ENCODE measurements at regions not wholly inside any gene's neighbourhood (a gene's known extent, or its start where the extent isn't known, plus 50 kb on each side); places are given as distances from the start of the nearest gene placed in this dataset.
A peak's percentile ranks its signal among the peaks of the same experiment; 100 is the strongest.

DNA sequence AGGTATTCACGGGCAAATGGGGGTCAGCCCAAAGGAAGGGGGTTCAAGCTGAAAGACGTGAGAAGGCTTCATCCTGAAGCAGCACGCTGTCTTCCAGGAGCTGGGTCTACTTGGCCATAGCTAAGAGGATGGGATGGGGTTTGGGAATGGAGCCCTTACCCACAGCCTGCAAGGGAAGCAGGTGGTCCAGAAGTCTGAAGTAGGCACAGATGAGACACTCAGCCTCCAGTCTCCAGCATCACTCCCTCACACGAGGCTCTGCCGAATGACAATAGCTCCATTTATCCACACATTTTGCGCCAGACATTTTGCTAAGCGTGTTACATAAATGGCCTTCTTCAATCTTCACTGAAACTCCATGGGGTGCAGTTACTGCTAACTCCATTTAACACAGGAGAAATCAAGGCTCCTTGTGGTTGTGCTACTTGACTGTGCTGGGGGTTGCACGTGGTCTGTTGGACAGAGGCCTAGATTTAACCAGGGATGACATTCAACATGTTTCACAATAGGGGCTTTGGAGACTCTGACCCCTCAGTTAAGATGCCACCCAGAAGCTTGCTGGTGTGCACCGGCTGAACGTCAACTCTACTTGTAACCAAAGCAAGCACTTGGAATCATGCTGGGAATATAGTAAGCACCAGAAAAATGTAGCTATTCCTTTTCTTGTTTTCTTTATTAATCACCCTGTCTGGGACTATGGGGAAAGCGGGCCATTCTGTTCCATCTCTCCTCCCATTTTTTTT lies 85.3 kb downstream of the FAM241B start:
- no peak for DNase-seq (ENCODE audit: extremely low spot score)
- ChIA-PET POLR2A (no interaction called here), CTCF (interaction anchor here (0.8 to 4.2 kb wide), 10 partner anchors 13 to 200 kb away, joined by 3 to 23 read pairs (median 5); no protein-coding TSS in a partner anchor)
- TF ChIP-seq, protein P1, sequence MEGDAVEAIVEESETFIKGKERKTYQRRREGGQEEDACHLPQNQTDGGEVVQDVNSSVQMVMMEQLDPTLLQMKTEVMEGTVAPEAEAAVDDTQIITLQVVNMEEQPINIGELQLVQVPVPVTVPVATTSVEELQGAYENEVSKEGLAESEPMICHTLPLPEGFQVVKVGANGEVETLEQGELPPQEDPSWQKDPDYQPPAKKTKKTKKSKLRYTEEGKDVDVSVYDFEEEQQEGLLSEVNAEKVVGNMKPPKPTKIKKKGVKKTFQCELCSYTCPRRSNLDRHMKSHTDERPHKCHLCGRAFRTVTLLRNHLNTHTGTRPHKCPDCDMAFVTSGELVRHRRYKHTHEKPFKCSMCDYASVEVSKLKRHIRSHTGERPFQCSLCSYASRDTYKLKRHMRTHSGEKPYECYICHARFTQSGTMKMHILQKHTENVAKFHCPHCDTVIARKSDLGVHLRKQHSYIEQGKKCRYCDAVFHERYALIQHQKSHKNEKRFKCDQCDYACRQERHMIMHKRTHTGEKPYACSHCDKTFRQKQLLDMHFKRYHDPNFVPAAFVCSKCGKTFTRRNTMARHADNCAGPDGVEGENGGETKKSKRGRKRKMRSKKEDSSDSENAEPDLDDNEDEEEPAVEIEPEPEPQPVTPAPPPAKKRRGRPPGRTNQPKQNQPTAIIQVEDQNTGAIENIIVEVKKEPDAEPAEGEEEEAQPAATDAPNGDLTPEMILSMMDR (IDR thresholded peaks at IDR 0.05; ENCODE audit: control extremely low read depth, extremely low read depth, low read depth, missing control alignments), result no peak

DNA sequence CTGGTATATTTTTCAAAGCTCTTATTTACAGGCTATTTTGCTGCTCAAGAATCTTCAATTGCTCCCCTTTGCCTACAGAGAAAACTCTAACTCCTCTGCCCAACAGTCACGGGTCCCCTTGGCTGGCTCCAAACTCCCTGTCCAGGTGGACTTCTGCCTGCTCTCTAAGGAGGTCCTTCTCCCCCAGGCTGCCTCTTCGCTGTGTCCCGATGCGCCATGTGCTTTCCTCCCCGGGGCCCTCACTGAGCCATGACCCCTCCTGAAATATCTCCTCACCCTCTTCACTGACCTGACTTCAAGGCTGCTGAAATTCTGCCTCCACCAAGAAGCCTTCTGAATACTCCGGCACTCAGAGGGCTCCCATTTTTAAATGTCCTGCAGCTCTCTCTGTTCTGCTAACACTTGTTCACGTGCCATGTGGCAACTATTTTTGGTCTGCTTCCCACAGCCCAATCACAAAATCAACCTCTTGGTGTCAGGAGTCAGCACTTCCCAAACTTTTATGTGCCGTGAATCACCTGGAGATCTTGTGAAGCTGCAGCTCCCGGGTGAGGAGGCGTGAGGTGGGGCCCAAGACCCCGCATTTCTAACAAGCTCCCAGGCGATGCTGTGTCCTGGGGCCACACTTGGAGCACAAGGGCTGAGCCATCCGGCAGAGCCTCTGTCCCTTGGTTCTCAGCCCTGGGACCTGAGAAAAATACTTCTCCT lies 85.7 kb upstream of the COL13A1 start:
- TF ChIP-seq, protein P1 (IDR thresholded peaks at IDR 0.05; ENCODE audit: control extremely low read depth, extremely low read depth, low read depth, missing control alignments), result no peak
- ChIA-PET CTCF (interaction anchor here (0.7 to 4.2 kb wide), 14 partner anchors 12 to 201 kb away, joined by 3 to 23 read pairs (median 4); no protein-coding TSS in a partner anchor), POLR2A (no interaction called here)
- no peak for DNase-seq (ENCODE audit: extremely low spot score)

DNA sequence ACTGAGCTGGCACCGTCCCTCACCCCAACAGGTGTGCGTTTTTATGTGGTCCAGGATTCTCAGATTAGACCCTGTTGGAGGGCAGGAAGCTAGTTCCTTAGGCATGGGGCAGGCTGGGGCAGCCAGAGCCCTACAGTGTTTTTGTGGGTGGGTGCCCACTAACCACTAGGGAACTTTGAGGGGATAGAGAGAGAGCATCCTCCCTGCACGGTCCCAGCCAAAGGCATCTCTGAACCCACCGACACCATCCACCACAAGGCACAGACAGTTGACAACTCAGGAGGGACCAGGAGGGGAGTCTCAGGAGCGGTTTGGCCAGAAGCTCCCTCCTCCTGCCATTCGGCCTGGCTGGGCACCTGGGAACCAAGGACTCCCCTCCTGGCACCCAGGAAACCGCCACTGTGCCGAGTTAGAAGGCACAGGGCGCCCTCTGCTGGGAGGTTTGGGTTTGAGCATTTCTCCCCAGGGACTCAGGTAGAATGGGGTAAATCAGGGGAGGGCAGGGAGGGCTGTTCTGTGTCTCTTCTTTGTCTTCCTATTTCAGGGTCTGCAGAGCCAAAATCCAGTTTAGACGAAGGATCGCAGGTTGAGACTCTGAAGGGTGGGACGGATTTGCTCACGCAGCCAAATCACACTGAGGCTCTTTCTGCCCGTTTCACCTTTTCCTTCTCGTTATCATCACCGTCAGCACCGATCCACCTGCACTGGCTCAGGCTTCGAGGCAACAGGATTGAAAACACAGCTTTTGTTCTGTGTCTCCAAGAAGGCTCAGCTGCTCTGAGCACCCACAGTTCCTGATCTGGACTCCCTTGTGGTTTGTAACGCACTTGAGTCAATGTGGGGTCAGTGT lies 84.8 kb upstream of the COL13A1 start:
- peak; percentile 70 for DNase-seq (ENCODE audit: extremely low spot score)
- ChIA-PET POLR2A (no interaction called here), CTCF (interaction anchor here (0.6 to 4.2 kb wide), 14 partner anchors 11 to 200 kb away, joined by 3 to 23 read pairs (median 5); no protein-coding TSS in a partner anchor)
- TF ChIP-seq, protein P1 (IDR thresholded peaks at IDR 0.05; ENCODE audit: control extremely low read depth, extremely low read depth, low read depth, missing control alignments), result peak; percentile 63

DNA sequence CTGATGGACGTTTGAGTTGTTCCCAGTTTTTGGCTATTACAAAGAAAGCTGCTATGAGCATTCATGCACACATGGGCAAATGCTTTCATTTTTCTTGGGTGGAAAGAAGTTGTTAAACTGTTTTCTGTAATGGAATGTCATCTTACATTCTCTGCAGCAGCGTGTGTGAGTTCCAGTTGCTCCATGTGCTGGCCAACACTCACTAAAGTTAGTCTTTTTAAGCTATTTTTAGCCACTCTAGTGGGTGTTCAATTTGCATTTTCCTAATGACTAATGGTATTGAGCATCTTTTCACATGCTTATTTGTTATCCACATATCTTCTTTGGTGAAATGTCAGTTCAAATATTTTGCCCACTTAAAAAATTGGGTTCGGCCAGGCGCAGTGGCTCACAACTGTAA lies 82.8 kb upstream of the COL13A1 start:
- no peak for DNase-seq (ENCODE audit: extremely low spot score)
- ChIA-PET POLR2A (no interaction called here), CTCF (interaction anchor here (1.0 to 4.2 kb wide), 5 partner anchors 9 to 196 kb away, joined by 3 to 23 read pairs (median 4); no protein-coding TSS in a partner anchor)
- TF ChIP-seq, protein P1 (IDR thresholded peaks at IDR 0.05; ENCODE audit: control extremely low read depth, extremely low read depth, low read depth, missing control alignments), result no peak

DNA sequence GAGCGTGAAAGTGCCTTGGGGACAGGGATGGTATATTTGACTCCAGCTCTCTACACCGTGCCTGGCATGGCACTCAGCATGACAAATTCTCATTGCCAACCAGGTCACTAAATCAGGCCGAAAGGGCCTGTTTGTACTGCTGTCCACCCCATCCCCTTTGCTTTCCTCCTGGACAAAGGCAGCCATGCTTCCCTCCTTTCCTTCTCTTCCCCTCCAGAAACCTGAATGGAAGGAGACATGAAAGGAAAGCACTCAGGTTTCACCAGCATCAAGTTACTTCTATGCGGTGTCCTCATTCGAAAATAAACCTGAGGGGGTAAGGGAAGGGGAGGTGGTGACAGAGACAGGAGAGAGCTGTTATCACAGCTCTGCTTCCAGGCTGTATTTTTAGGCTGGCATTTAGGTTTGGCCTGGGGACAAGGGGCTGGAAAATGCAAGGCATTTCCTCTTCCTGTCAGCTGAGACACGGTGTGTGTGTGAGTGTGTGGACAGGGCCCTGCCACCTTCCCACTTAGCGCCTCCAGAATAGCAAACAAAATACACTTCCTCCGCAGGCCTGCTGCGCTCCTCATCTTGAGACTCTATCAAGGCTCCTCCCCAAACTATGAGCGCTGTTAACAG lies 79.9 kb upstream of the COL13A1 start:
- TF ChIP-seq, protein P1 (IDR thresholded peaks at IDR 0.05; ENCODE audit: control extremely low read depth, extremely low read depth, low read depth, missing control alignments), result no peak
- DNase-seq (ENCODE audit: extremely low spot score), result no peak
- POLR2A ChIA-PET, result no interaction called here
- CTCF ChIA-PET, result no interaction called here

DNA sequence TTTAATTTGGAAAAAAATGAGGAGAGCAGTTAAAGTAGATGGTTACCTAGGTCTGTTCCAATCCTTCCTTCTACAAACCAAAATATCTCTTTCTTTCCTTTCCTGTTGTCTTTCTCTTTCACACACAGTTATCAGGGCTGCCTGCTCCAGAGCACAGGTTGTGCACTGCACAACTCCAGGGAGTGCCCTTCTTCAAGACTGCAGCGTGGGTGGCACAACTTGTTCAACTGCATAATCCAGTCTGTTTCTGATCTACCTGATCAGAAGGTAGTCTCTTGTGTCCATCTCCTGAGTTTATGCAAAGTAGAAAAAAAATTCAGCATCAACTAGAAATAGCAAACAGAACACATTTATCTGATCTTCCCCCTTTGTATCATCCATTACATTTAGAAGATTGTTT lies 78.1 kb upstream of the COL13A1 start:
- DNase-seq (ENCODE audit: extremely low spot score), result no peak
- ChIA-PET POLR2A (no interaction called here), CTCF (no interaction called here)
- TF ChIP-seq, protein P1 (IDR thresholded peaks at IDR 0.05; ENCODE audit: control extremely low read depth, extremely low read depth, low read depth, missing control alignments), result no peak

Data from GM10248 (cell line).